ENCODE measurements at regions not wholly inside any gene's neighbourhood (a gene's known extent, or its start where the extent isn't known, plus 50 kb on each side); places are given as distances from the start of the nearest gene placed in this dataset.
A peak's percentile ranks its signal among the peaks of the same experiment; 100 is the strongest.

DNA sequence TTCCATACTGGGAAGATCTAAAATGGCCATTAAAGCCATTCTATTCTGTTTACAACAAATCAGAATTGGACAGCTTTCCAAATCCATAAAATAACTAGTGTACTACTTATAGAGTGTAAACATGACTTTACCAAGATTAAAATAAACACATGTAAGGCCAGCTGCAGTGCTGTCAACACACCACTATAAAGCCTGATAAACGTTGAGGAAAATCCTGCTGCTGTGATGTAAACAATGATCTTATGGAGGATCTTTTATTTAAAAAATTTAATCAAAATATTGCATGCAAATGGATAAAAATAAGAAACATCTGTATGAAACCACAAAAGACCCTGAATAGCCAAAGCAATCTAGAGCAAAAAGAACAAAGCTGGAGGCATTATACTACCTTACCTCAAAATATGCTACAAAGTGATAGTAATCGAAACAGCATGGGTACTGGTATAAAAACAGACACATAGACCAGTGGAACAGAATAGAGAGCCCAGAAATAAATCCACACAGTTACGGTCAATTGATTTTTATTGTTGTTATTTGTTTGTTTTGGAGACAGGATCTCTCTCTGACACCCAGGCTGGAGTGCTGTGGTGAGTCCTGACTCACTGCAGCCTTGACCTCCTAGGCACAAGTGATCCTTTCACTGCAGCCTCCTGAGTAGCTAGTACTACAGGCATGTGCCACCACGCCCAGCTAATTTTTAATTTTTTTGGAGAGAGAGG lies 428.8 kb upstream of the C2CD4B start:
- DNase-seq (ENCODE audit: low read depth), result peak; percentile 28
- no peak overlapping the region for H3K4me3 ChIP-seq (ENCODE audit: low read length)
- no peak for TF ChIP-seq CTCF (conservative IDR thresholded peaks at IDR 0.05; ENCODE audit: low read length)

DNA sequence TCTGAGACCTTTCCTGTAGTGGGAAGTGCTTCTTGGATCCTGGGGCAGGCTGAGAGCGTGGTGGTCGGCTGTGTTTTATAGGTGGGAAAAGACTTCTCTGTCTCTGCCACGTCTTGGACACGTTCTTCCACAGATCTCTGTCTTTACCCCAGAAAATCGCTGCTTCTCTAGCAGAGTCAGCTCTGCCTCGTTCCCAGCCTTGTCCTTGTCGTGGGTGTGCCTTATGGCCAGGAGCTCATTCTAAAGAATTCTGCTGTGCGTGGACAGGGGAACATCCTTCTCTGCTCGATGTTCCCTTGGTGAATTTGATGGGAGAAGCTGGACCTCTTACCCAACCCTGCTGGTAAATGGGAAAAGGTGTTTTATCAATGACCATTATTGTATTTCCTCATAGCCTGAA lies 433.1 kb upstream of the C2CD4B start:
- DNase-seq (ENCODE audit: low read depth), result no peak
- TF ChIP-seq CTCF (conservative IDR thresholded peaks at IDR 0.05; ENCODE audit: low read length), result no peak
- H3K4me3 ChIP-seq (ENCODE audit: low read length), result no peak overlapping the region

- H3K4me3 ChIP-seq (ENCODE audit: low read length), result no peak overlapping the region
- DNase-seq (ENCODE audit: low read depth), result no peak
- TF ChIP-seq CTCF (conservative IDR thresholded peaks at IDR 0.05; ENCODE audit: low read length), result no peak
Measured at GRCh38 chr15:62599791-62600777, 435.0 kb upstream of the C2CD4B start.

DNA sequence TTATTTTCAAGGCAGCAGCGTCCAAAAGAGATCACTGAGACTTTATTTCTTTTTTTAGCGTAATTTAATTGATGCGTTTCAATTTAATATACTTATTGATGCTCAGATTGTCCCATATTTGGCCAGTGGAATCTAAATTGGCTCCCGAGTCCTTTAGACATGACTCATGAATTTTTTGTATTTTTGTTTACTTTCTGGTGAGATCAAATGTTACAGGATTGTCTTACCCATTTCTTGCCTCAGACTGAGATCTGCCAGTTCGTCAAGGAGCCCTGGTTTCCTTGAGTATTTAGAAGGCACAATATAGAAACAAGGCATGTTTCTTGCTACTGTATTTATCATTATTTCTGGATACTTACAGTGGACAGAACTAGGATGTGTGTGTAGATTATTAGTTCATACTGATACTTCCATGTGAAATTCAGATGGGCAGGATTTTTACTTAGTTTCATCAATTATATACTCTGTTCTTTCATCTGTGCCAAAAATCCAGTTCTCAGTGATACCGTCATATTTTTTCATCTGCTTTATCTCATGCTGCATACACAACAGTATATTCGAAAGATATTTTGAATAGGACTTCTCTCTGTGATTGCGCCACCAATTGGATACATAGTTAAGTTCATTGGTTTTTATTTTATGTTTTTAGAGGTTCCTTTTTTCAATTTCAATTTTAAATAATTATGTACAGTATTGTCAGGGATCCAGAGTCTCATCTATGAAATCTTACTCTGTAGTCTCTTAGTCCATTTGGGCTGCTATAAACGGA lies 436.9 kb upstream of the C2CD4B start:
- DNase-seq (ENCODE audit: low read depth), result peak; percentile 63
- no peak for TF ChIP-seq CTCF (conservative IDR thresholded peaks at IDR 0.05; ENCODE audit: low read length)
- H3K4me3 ChIP-seq (ENCODE audit: low read length), result no peak overlapping the region

GRCh38 chr15:62603742-62604141 lies 438.7 kb upstream of the C2CD4B start:
- H3K4me3 ChIP-seq (ENCODE audit: low read length), result no peak overlapping the region
- DNase-seq (ENCODE audit: low read depth), result peak; percentile 96
- no peak for TF ChIP-seq CTCF (conservative IDR thresholded peaks at IDR 0.05; ENCODE audit: low read length)

GRCh38 chr15:62605282-62605681 lies 437.3 kb upstream of the TPM1 start:
- TF ChIP-seq CTCF (conservative IDR thresholded peaks at IDR 0.05; ENCODE audit: low read length), result no peak
- DNase-seq (ENCODE audit: low read depth), result no peak
- no peak overlapping the region for H3K4me3 ChIP-seq (ENCODE audit: low read length)
